ENCODE measurements at regions not wholly inside any gene's neighbourhood (a gene's known extent, or its start where the extent isn't known, plus 50 kb on each side); places are given as distances from the start of the nearest gene placed in this dataset.

DNA sequence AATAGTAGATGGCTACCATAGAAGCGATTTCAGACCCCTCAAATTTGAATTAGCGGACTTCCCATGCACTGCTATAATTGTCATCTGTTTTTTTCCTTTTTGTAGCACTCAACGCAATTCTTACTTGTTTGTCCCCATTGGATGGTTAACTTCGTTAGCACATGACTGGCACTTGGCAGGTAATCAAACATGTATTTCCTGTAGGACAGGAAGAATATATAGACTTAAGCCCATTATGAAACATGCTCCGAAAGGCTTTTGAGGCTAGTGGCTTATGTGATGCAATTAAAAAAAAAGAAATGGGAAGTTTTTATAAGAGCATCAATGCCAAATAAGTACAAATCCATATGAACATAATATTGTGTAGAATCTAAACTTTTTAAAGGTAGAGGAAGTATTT, 301.2 kb downstream of the PSAT1 start:
- FAIRE-seq = no peak
- TF ChIP-seq, protein P1, sequence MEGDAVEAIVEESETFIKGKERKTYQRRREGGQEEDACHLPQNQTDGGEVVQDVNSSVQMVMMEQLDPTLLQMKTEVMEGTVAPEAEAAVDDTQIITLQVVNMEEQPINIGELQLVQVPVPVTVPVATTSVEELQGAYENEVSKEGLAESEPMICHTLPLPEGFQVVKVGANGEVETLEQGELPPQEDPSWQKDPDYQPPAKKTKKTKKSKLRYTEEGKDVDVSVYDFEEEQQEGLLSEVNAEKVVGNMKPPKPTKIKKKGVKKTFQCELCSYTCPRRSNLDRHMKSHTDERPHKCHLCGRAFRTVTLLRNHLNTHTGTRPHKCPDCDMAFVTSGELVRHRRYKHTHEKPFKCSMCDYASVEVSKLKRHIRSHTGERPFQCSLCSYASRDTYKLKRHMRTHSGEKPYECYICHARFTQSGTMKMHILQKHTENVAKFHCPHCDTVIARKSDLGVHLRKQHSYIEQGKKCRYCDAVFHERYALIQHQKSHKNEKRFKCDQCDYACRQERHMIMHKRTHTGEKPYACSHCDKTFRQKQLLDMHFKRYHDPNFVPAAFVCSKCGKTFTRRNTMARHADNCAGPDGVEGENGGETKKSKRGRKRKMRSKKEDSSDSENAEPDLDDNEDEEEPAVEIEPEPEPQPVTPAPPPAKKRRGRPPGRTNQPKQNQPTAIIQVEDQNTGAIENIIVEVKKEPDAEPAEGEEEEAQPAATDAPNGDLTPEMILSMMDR (IDR thresholded peaks at IDR 0.05; ENCODE audit: insufficient read depth, missing control alignments) = no peak
- DNase-seq (ENCODE audit: insufficient read length, low spot score) = no peak

DNA sequence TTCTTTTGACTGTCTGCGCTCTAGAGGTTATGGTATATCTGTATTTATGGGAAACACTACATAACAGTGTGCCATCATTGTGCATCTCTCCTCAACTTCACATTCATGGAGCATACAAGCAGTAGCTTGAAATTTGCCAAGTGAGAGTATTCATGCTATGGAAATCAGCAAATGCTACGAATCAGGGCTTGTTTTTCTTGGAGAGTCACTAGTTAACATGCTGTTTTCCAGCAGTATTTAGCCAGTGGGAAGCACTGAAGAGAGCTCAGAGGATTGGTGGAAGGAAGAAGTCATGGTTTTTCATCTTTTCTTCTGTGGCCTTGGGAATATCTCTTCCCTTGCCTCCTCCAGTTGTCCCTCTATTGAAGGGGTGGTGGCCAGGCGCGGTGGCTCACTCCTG, 303.0 kb downstream of the PSAT1 start:
- TF ChIP-seq, protein P1 (IDR thresholded peaks at IDR 0.05; ENCODE audit: insufficient read depth, missing control alignments) = no peak
- FAIRE-seq (no peak), DNase-seq (ENCODE audit: insufficient read length, low spot score) (no peak)

DNA sequence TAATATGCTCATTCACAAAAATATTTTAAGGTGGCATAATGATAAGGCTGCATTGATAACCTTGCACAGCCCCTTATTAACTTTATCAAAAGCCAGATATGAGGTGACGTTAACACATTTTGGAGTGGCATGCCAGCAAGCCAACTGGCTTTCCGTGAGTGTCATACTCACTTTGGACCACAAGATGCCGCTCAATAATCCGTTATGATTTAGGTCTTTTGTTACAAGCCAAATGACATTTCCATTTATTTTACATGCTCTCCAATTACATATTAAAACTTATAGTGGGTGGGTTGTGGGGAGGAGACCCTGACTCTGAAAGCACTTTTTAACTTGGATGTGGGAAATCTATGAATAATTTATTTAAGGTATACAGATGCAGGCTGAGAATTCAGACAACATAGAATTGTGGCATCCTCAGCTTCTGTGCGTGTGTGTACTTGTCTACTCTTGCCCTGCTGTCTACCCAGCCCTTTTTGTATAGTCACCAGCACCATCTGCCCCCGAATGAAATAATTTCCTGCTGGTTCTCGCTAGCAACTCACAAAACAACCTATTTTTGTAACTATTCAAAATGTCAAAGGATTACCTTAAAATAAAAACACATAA, 305.1 kb downstream of the PSAT1 start:
- FAIRE-seq (peak; percentile 84), DNase-seq (ENCODE audit: insufficient read length, low spot score) (no peak)
- TF ChIP-seq, protein P1 (IDR thresholded peaks at IDR 0.05; ENCODE audit: insufficient read depth, missing control alignments) = peak; percentile 73

DNA sequence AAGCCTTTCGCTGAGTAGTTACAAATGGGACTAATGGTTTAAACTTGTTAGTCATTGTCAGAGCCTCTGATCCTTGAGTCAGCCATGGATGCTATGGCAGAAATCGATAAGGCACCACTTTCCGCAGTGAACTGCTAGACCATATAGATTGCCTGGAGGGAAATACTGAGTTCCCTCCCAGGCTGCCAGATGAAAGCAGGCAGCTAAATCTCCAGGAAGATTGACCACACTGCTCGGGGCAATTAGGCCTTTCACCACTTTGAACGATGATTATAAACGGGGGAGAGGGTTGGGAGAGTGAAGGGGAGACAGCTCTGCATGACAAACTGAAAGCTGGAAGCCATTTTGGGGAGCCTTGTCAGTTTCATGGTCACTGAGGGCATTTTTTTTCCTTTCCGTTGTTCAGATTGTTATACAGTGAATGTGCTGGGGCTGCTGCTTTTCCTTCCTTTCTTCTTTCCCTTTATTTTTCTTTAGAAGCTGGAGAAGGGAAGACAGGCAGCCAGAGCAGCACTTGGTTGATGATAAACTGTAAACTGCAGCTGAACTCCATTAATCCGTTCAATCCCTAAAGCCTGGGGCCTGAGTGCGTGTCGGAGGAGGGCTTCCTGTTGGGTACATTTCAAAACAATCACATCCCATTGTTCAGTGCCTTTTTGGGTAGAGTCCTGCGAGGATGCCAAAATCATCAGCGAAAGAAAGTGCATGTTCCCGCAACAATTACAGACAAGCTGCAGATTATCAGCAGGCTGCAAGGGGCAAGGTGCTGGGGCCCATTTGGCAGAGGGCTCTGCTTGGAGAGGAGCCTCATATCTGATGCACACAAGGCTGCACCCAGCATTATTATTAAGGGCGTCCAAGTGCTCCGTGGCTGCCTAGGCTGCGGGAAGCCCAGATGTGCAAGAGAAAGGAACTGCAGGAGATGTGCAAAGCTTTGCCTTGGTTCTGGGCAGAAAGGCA, 308.4 kb downstream of the PSAT1 start:
- TF ChIP-seq, protein P1 (IDR thresholded peaks at IDR 0.05; ENCODE audit: insufficient read depth, missing control alignments) = no peak
- DNase-seq (ENCODE audit: insufficient read length, low spot score) = no peak
- no peak for FAIRE-seq

DNA sequence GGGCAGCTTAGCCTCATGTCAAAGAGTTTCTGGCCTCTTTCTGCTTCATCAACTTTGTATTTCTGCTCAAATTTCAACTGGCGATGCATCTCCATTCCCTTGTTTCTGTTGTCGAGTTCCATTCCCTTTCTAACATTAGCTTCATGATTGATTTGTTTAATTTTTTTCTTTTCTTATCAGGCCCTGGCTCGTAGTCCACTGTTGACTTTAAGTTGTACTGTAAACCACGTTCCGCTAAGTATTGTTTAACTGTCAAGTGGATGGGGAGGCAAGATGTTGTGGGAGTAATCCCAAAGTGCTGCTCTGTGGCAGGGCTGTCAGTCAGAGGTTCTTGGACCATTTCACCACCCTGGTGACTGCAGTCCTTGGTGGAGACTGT, 309.1 kb downstream of the PSAT1 start:
- TF ChIP-seq, protein P1 (IDR thresholded peaks at IDR 0.05; ENCODE audit: insufficient read depth, missing control alignments) = no peak
- no peak for DNase-seq (ENCODE audit: insufficient read length, low spot score)
- FAIRE-seq = no peak

DNA sequence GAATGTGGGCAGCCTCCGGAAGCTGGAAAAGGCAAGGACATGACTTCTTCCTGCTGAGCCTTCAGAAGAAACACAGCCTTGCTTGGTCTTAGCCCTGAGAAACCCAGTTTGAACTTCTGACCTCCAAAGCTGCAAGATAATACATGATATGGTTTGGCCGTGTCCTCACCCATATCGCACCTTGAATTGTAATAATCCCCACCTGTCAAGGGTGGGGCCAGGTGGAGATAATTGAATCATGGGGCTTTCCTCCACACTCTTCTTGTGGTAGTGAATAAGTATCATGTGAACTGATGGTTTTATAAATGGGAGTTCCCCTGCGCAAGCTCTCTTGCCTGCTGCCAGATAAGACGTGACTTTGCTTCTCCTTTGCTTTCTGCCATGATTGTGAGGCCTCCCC, 310.9 kb downstream of the PSAT1 start:
- TF ChIP-seq, protein P1 (IDR thresholded peaks at IDR 0.05; ENCODE audit: insufficient read depth, missing control alignments) = no peak
- FAIRE-seq = no peak
- DNase-seq (ENCODE audit: insufficient read length, low spot score) = no peak

DNA sequence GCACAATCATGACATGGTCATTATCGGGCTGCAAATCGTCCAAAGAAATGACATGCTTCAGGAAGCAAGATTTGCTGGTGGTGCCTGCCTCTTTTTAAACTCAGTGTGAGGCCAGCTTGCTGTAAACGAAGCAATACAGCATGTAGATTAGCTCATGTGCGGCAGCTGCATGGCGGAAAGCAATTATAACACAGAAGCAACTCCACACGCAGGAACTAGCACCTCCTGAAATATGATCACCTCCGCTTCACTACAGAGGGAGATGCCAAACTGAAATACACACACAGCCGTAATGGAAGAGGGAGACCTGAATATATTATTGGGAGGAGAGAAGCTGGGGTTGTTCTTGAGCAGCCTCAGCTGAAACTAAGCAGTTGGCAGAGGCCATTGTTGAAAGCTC, 312.5 kb downstream of the PSAT1 start:
- FAIRE-seq = no peak
- DNase-seq (ENCODE audit: insufficient read length, low spot score) = no peak
- TF ChIP-seq, protein P1 (IDR thresholded peaks at IDR 0.05; ENCODE audit: insufficient read depth, missing control alignments) = no peak

Measured in D721Med (cell line).